GM06990 (cell line): ENCODE measurements at regions not wholly inside any gene's neighbourhood (a gene's known extent, or its start where the extent isn't known, plus 50 kb on each side); places are given as distances from the start of the nearest gene placed in this dataset.

ENCODE experiments used
- DNase-seq: peaks from one replicate; pipeline ENCODE4 v3.0.0-alpha.2; 2011; ENCODE audit not compliant: insufficient read length; ENCODE audit errors: extremely low read depth
- H3K27me3 ChIP-seq: replicated peaks from 2 replicates; pipeline ENCODE4 v1.6.0; 2011; ENCODE audit warnings: low read length; ENCODE audit not compliant: control insufficient read depth, insufficient read depth
- H3K36me3 ChIP-seq: 2 replicates; pipeline ENCODE4 v1.5.1; 2011; ENCODE audit warnings: low read length; ENCODE audit not compliant: control insufficient read depth, insufficient read depth
- H3K4me3 ChIP-seq: replicated peaks from 2 replicates; pipeline ENCODE4 v1.5.1; 2011; ENCODE audit warnings: low read depth, mild to moderate bottlenecking, control low read depth, low read length
- CTCF ChIP-seq: IDR thresholded peaks from 2 replicates; pipeline ENCODE4 v1.5.1; 2011; ENCODE audit warnings: low read length, control low read depth, mild to moderate bottlenecking, inconsistent platforms; ENCODE audit not compliant: insufficient read depth, poor library complexity, severe bottlenecking

GRCh38 chr1:209397371-209397770 lies 186.1 kb upstream of the CAMK1G start:
- H3K27me3 ChIP-seq, result no peaks in the 10 kb centered on the region; the same call in 1 of the 2 replicates
- no peak overlapping the region for H3K4me3 ChIP-seq
- no peaks in the 10 kb centered on the region for H3K36me3 ChIP-seq
- DNase-seq, result no peak
- TF ChIP-seq CTCF, result no peak

GRCh38 chr1:209397910-209398309 lies 185.6 kb upstream of the CAMK1G start:
- H3K36me3 ChIP-seq, result no peaks in the 10 kb centered on the region
- no peaks in the 10 kb centered on the region; the same call in 1 of the 2 replicates for H3K27me3 ChIP-seq
- no peak for TF ChIP-seq CTCF
- H3K4me3 ChIP-seq, result no peak overlapping the region
- no peak for DNase-seq

- peaks cover under 1% of the 10 kb centered on the region; the same call in 1 of the 2 replicates for H3K27me3 ChIP-seq
- TF ChIP-seq CTCF, result no peak
- no peak overlapping the region for H3K4me3 ChIP-seq
- DNase-seq, result no peak
- H3K36me3 ChIP-seq, result no peaks in the 10 kb centered on the region
Observed at GRCh38 chr1:209398313-209398991, 185.1 kb upstream of the CAMK1G start.

DNA sequence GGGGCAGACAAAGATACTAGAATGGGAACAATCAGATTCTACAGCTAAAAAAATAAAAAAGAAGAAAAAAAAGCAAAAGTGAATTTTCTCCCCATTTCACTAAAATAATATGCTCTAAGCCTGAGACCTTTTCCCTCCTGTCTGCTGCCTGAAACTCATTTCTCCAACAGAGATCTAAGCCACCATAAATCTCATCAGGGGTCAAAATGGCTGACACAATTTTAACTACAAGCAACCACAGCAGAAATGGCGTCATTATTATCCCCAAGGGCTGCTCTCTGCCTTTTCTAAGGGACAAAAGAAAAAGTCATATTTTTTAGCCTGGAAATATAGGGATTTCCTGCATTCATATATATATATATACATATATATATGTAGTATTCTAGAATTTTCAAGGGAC lies 183.7 kb upstream of the CAMK1G start:
- Histone ChIP-seq H3K36me3 (no peaks in the 10 kb centered on the region), H3K27me3 (peaks cover 1% of the 10 kb centered on the region; the same call in 1 of the 2 replicates), H3K4me3 (no peak overlapping the region)
- no peak for TF ChIP-seq CTCF
- DNase-seq, result no peak

GRCh38 chr1:209400351-209401220 lies 182.9 kb upstream of the CAMK1G start:
- H3K4me3 ChIP-seq, result no peak overlapping the region
- no peak for TF ChIP-seq CTCF
- no peaks in the 10 kb centered on the region for H3K36me3 ChIP-seq
- H3K27me3 ChIP-seq, result peaks cover 1% of the 10 kb centered on the region; the same call in 1 of the 2 replicates
- no peak for DNase-seq
